HG02884 (cell line): ENCODE measurements at regions not wholly inside any gene's neighbourhood (a gene's known extent, or its start where the extent isn't known, plus 50 kb on each side); places are given as distances from the start of the nearest gene placed in this dataset.

Experiments used
- ATAC-seq: cut with Tn5 transposase; IDR thresholded peaks from one replicate; pipeline ENCODE4 v1.9.1; 2021; ENCODE audit warnings: mild to moderate bottlenecking, moderate library complexity; ENCODE audit not compliant: unreplicated experiment

- no peak for ATAC-seq
Observed at GRCh38 chr11:130638033-130638432, 189.6 kb downstream of the ADAMTS15 start.

DNA sequence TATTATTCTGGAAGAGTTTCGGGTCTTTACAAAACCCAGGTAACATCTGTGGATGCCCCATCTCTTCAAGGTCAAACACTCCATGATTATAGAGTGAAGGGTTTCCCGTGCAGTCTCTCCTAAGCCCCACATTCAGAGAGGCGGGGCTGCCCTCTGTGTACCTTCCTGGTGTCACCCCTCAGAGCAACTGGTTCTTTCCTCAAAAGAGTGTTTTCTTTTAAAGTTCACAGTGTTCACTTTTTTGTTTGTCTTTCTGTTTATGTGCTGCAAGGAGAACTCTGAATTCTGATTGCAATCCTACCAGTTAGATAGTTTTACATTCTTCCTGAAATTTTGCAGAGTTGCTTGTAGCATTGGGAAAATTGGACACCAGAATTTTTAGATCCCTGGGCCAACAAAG lies 190.2 kb downstream of the ADAMTS15 start:
- no peak for ATAC-seq

GRCh38 chr11:130639369-130639768 lies 190.9 kb downstream of the ADAMTS15 start:
- no peak for ATAC-seq

DNA sequence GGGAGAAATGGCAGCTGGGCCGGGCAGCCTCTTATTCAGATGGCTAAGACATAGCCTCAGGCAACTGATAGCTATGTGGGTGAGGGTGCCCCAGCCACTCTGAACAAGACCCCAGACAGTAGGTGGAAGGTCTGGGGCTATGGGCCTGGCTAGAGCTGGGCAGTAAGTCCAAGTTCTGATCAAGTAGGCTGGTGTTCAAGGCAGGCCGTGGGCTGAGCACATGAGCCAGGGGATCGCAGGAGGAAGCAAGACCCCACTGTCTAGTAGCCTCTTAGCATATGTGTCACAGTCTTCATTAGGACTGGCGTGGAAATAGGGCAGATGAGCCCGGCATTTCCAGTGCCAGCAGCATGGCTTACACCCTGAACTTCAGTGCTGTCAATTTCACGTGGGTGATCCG lies 192.1 kb downstream of the ADAMTS15 start:
- ATAC-seq, result no peak

- ATAC-seq, result no peak
Observed at GRCh38 chr11:130641876-130642275, 193.4 kb downstream of the ADAMTS15 start.

DNA sequence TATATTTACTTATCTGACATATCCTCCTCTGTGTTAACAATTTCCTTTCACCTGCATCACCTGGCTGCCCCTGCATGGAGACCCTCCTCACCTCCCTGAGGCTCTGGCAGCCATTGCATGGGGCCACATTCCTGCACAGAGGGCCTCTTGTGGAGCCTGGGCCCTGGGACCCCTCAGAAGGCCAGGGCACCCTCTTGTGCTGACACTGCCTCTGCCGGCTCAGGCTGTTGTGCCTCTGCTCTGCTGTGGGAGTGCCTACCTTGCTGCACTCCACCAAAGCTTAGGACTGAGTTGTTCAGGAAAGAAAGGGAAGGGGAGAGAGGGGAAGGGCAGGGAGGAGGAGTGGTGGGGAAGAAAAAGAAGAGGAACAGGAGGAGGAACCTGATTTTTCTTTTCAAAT lies 194.5 kb downstream of the ADAMTS15 start:
- ATAC-seq, result no peak

- ATAC-seq, result no peak
Observed at GRCh38 chr11:130644187-130644586, 195.7 kb downstream of the ADAMTS15 start.

GRCh38 chr11:130645164-130645842 lies 196.9 kb downstream of the ADAMTS15 start:
- no peak for ATAC-seq

DNA sequence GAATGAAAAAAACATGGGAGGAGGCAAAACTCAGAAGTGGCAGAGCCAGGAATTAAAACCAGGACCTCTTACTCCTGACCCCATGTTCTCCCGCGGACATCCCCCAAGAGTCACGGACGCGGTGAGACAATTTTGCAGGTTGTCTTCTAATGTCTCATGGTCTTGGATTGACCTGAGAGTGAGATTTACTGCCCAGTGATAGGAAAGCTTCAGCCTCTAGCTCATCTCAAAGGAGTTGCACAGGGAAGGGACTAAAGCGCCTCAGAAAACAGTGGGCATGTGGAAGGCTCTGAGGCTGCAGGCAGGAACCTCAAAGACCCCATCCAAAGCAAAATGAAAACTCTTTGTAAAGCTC lies 197.4 kb downstream of the ADAMTS15 start:
- no peak for ATAC-seq

DNA sequence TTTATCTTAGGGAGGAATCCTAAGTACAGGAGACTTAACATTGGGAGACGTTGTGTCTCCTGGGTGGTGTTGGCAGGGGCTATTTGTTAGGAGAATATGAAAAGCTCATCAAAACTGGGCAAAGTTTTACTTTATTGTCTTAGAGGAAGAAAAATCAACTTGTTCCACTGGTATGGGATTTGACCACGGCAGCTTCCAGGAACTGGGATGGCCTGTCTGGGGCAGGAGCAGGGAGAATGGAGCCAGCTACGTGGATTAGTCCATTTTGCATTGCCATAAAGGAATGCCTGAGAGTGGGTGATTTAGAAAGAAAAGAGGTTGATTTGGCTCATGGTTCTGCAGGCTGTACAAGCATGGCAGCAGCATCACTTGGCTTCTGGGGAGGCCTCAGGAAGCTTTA lies 198.4 kb downstream of the ADAMTS15 start:
- ATAC-seq, result no peak

DNA sequence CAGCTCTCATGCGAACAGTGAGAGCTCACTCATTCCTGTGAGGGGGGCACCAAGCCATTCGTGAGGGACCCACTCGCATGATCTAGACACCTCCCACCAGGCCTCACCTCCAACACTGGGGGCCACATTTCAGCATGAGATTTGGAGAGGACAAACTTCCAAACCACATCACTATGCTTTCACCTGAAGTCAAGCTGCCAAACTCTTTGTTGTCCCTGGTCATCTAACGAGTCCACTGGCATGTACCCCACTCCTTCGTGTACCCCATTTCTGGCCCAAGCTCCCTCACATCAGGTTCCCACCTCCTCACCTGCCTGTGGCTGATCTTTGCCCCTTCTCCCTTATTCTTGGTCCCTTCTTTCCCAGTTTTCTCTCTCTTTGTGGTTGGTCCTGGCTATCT lies 198.9 kb downstream of the ADAMTS15 start:
- no peak for ATAC-seq

DNA sequence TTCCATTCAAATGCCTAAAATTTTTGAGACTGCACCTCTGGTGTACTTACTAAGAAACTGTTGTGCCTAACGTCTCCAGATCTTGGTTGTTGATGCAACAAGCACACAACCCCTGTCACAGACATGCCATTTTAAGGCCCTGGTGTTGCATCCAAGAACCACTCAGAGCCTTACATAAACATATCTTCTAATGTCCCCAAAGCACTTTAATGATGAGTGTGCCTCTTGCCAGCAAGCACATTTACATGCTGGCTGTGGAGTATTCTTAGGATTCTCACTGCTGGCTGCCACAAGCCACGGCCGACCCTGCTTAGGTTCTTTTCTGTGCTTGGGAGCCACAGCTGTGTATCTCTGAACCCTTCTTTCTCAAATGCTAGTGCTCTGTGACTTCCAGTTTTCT lies 201.4 kb downstream of the ADAMTS15 start:
- no peak for ATAC-seq

DNA sequence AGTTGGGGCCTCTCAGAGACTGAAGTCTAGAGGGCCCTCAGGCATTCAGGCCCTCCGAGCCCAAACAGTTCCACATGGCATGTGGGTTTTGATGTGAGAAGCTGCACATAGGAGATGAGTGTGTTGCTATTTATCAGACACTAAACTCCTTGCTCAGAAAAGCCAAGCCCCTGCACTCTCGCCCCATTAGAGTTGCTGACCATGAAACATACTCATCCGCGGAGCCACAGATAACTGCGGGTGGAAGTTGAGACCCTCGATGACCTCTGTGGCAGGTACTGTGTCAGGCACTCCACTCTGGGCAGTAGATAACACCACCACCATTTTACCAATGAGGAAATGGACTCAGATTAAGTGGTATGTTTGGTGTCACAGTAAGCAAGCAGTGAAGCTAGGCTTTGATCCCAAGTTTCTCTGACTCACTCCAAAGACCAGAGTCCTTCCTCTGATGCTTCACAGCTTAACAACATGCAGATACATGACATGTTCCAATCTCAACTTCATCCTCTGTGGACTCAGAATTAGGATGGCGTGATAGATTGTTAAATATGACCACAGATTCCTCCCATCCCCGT lies 202.1 kb downstream of the ADAMTS15 start:
- no peak for ATAC-seq

DNA sequence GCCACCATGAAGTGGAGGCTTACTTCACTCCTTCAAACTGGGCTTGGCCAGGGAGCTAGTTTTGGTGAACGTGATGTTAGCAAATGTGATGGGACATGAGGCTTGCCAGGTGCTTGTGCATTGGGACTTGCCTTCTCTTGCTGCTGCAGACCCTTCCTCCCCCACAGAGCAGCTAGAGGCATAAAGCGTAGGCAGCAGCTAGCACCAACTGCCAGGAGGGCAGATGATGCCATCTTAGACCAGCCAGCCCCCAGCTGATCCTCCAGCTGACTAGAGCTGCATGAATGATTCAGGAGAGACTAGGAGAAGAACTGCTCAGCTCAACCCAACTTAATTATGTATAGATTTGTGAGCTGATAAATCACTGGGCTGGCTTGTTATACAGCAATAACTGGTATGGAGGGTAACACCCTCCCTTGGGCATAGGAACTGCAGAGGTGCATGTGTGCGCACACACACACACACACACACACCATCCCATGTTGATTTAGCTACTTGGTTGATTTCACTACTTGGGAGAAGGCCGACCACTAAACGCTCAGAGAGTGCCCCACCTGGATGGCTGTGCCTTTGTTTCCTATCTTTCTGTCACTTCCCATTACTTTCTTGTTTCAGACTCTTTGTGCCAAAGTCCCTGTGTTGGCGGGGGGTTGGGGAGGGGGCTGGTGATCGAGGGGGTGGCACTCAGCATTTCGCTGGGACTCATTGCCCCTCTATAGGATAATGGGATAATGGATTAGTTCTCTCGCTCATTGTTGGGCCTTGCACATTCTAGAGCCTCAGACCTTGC lies 202.8 kb downstream of the ADAMTS15 start:
- no peak for ATAC-seq

DNA sequence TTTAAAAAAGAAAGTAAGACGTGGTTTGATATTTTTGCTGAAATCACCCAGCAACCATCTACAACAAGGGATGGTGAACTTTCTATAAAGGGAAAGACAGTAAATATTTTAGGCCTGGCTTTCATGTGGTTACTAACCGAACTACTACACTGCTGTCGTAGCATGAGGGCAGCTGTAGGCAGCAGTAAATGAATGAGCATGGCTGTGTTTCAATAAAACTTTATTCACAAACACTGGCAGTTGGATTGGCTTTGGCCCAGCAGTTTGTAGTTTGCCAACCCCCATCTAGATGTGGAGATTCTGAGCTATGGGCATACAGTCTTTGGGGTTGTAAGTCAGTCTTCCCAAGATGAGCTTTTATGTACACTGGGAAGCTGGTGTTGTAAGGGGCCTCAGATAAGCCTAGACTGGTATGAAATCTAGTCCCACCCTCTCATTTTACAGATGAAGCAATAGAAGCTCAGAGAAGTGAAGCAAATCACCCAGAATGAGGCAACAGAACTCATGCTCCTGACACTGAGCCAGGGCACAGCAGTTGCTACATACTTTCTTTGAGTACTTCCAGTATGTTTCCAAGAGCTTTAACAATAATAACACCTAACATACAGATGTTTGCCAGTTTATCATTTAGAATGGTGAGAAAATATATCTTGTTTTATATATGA lies 204.4 kb downstream of the ADAMTS15 start:
- no peak for ATAC-seq

- ATAC-seq, result no peak
Observed at GRCh38 chr11:130653838-130654636, 205.6 kb downstream of the ADAMTS15 start.

DNA sequence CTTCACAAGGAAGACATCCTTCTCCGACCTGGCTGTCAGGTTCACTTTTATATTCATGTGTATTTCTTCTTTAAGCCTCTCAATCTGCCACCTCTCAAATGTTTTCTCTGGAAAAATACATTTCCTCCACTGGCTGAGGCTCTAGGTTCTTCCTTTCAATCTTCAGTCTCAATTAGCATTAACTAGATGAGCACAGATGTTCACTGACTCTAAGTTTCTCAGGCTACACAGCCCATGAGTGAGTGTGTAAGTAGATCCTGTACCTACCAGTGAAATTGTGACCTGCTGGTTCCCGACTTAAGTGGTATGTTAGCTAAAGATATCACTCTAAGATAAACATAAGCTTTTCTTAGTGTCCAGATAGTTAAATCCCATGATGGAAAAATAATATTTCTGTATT lies 206.9 kb downstream of the ADAMTS15 start:
- no peak for ATAC-seq

GRCh38 chr11:130666781-130667251 lies 218.4 kb downstream of the ADAMTS15 start:
- no peak for ATAC-seq

- ATAC-seq, result no peak
Observed at GRCh38 chr11:130668751-130669150, 220.3 kb downstream of the ADAMTS15 start.

DNA sequence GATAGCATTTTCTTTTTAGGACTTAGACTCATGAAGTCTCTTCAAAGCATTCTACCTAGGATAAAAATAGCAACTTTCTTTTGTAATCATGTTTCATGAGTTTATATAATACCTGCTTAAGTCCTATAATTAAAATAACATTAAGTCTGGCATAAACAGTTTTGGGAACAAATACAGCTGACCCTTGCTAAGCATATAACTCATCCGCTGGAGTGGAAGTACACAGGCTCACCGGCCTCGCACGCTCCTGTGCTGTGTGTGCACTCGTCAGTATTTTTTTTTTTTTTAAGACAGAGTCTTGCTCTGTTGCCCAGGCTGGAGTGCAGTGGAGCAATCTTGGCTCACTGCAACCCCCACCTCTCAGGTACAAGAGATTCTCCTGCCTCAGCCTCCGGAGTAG lies 221.8 kb downstream of the ADAMTS15 start:
- no peak for ATAC-seq
